ENCODE measurements at regions not wholly inside any gene's neighbourhood (a gene's known extent, or its start where the extent isn't known, plus 50 kb on each side); places are given as distances from the start of the nearest gene placed in this dataset.
"Not testable (repeated sequence)": the region's sequence is repeated elsewhere in the genome, so short reads cannot be mapped to it uniquely, and the experiment has no call there.

DNA sequence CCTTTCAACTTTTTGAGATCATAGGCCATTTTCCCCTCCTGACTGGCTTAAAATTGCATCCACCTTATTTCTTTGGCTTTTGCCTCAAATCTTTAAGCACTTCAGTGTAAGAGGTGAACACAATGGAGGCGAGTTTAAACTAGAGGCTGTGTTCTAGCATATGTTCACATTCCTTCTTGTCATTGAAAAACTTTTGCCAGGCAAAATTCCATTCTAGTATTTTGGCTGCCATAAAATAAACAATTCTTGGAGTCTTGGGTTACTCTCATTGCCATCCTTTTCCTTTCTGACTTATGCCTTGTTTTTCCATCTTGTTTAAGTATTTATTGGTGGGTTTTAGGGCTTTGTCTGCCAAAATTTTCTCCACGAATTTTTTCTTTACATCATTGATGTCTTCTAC lies 137.3 kb upstream of the ANXA10 start:
- DNase-seq, result no peak

DNA sequence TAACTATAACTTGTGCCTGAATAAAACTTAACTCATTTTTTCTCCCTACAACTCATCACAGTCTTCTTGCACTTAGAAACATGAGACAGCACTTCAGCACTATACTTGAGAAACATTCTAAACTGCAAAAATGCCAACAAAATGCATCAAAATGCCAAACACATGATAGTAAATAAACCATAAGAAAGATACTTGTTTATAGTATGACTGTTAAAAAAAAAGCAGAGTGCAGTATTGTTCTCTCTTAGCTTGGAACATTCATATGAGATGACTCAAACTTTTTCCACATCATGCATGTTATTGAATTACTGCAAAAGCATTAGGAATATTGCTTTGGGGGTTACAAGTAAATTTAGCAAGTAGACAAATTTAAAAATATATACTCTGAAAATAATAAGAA lies 135.7 kb upstream of the ANXA10 start:
- no peak for DNase-seq

DNA sequence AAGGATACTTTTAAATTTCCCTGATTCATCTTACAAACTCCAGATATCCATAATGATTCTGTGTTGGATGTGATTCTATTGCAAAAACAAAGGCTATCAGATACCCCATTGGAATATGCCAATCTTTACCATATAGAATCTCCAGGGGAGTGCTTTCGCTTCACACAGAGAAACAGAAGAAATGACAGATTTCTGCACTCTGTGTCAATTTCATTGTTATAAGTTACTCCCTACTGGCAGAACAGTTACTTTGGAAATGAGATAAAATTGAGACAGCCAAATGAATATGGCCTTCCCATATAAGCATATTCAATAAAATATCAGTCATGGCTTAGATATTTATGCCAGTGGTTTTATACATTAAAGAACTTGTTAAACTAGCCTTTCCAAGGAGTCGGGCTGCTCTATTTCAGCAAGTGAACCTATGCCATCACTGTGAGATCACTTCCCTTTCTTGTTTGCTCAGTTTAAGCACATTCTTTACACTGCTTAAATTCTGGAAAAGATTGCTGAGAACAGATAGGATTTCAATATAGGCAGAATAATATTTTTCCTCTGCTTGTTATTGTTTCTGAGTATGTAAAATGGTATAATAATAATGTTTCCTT lies 127.5 kb upstream of the ANXA10 start:
- no peak for DNase-seq

DNA sequence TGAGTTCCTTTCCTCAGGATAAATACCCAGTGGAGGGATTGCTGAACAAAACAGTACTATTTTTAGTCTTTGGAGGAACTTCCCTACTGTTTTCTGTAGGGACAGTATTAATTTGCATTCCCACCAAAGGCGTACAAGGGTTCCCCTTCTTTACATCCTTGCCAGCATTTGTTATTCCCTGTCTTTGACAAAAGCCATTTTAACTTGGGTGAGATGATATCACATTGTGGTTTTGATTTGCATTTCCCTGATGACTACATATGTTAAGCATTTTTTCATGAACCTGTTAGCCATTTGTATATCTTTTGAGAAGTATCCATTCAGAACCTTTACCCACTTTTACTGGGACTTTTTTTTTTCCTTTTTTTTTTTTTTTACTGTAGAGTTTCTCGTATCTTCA lies 126.2 kb upstream of the ANXA10 start:
- DNase-seq, result no peak

DNA sequence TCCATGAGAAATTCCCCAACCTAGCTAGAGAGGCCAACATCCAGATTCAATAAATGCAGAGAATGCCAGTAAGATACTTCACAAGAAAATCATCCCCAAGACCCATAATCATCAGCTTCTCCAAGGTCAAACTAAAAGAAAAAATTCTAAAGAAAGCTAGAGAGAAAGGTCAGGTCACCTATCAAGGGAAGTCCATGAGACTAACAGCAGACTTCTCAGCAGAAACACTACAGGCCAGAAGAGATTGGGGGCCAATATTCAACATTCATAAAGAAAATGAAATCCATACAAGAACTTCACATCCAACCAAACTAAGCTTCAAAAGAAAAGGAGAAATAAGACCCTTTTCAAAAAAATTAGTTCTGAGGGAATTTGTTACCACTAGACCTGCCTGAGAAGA lies 118.8 kb upstream of the ANXA10 start:
- DNase-seq, result no peak

DNA sequence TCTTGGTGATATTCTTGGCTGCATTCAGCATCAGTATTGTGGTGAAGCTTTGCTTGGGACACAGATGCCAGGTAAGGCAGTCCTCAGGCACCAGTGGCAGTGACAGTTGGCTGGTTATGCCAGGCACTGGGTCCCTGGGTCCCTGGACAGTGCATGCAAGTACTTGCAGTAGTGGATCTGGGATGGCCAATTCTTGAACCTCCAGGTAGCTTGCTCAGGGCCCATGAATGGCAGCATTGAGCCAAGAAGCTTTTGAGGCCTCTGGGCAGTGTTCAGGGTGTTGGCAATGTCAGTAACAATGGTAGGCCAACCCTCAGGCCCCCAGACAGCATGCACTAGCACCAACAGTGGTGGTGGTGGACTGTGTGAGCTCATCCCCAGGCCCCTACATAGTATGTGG lies 106.8 kb upstream of the ANXA10 start:
- no peak for DNase-seq

DNA sequence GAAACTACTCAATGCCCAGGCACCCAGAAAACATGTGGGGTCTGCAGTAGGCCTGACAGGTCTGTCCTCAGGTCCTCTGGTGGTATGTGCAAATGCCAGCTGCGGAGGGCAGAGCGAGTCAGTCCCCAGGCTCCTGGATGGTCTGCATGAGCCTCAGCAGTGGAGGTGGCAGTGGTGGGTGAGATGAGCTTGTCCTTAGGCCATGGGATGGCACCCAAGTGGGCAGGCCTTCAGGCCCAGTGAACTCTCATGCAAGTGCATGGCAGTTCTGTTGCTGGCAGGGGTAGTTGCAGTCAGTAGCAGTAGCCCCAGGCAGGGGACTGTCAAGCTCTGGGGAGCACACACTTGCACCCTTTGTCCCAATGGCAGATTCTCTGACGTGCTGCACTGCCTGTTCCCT lies 106.3 kb upstream of the ANXA10 start:
- DNase-seq, result no peak

DNA sequence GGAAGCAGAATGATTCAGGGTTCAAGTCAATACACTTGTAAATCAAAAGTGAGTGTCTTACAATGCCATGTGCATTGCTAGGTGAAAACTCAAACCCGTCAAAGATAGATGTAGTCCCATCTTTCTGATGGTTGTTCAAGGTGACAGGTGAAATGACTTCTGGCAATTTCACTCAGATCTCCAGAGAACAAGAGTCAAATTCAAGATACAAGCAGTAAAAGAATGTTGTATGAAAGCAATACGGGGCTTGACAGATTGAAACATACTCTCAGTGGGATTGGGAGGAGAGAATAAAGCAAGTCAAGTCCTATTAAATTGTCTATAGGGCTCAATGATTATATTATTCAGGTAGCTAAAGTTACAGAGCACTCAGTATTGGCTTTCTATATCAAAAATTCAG lies 105.1 kb upstream of the ANXA10 start:
- no peak for DNase-seq

DNA sequence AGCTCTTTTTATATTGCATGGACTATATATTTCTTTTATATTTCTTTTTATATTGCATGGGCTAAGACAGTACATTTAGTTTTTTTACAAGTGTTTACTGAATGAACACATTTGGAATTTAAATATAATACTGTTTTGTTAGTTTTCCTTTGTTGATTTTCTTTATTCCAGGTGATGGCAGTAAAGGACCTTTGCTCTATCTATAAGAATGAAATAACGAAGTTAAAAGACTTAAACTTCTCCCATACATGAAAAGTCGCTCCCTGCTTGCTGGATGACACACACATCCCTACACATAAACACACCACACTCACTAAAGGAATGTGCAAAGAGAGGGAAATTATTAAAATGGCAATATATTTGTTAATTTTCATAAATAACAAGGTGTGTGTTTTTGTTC lies 102.5 kb upstream of the ANXA10 start:
- no peak for DNase-seq

DNA sequence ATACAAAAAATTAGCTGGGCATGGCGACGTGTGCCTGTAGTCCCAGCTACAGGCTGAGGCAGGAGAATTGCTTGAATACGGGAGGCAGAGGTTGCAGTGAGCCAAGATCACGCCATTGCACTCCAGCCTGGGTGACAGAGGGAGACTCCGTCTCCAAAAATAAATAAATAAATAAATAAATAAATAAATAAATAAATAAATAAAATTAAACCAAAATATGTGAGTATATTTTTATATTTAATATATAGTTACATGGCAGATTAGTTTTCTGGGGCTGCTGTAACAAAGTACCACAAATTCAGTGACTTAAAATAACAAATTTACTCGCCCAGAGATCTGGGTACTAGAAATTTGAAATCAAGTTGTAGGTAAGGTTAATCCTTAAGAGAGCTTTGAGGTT lies 84.2 kb upstream of the ANXA10 start:
- DNase-seq, result not testable (repeated sequence)

GRCh38 chr4:168019019-168019651 lies 73.2 kb upstream of the ANXA10 start:
- no peak for DNase-seq

- DNase-seq, result no peak
Observed at GRCh38 chr4:168019921-168020320, 72.4 kb upstream of the ANXA10 start.

DNA sequence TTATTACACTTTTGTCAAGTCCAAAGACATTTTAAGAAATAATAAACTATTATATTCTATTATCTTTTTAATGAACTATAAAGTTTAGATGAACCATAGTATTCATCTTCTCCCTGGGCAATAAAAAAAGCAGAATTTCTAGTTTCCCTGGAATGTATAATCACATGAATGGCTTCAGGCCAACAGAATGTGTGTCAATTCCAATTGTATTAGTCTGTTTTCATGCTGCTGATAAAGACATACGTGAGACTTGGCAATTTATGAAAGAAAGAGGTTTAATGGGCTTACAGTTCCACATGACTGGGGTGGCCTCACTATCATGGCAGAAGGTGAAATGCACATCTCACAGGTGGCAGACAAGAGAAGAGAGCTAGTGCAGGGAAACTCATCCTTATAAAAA lies 70.7 kb upstream of the ANXA10 start:
- DNase-seq, result no peak

DNA sequence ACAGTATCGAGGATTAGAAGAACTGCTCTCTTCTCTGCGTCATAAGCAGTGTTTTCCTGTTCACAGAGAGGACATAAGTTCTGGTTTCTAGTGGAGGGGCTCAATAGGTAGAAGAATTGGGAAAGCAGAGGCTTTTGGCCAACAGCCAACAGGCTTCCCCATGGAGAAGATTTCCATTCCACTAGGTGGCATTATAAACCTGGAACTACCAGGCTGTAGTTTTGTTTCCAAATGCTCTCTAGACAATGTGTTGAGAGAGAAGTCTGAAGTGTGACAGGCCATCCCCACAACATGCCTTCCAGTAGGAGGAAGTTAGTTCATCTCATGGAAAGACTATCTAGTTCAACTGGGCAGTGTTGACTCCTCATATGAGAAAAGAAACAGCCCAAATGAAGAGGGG lies 63.8 kb upstream of the ANXA10 start:
- DNase-seq, result no peak

- no peak for DNase-seq
Observed at GRCh38 chr4:168028970-168029597, 63.3 kb upstream of the ANXA10 start.

- DNase-seq, result no peak
Observed at GRCh38 chr4:168037676-168038075, 54.7 kb upstream of the ANXA10 start.

- no peak for DNase-seq
Observed at GRCh38 chr4:168039593-168039992, 52.7 kb upstream of the ANXA10 start.
